ENCODE measurements at regions not wholly inside any gene's neighbourhood (a gene's known extent, or its start where the extent isn't known, plus 50 kb on each side); places are given as distances from the start of the nearest gene placed in this dataset.

DNA sequence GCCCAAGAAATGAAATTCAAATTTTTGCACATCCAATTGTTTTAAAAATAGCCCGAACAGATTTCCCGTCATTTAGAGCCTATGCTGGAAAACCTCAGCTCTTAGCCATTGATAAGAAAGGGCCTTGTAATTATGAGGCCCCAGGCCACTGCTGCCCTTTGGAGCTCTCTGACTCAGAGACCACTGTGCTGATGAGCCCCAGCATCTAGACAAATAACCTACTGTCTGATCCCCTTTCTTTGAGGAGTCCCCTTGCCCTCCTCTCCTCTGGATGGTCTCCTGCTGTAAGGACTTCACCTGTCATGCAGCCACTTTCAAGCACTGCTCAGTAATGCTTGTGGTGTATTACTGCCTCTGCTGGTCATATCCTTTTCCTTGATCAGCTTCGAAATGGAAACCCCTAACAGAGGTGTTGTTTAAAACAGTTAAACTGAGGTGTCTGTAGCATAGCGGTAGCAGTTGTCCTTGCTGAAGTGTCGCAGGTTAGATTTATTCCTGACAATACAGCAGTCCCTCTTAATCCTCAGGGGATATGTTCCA, 159.9 kb upstream of the SRRM4 start:
- TF ChIP-seq FOSL1 (IDR thresholded peaks at IDR 0.05; ENCODE audit: low read depth) (no peak), SRF (IDR thresholded peaks at IDR 0.05; ENCODE audit: low read depth) (no peak), POLR2AphosphoS5 (IDR thresholded peaks at IDR 0.05; ENCODE audit: low read depth, low read length) (no peak), YY1 (IDR thresholded peaks at IDR 0.05; ENCODE audit: extremely low read depth, insufficient replicate concordance, low read depth, low read length) (no peak), SIN3A (IDR thresholded peaks at IDR 0.05; ENCODE audit: low read depth) (no peak), CEBPB (IDR thresholded peaks at IDR 0.05; ENCODE audit: low read depth) (no peak), POLR2A (IDR thresholded peaks at IDR 0.05; ENCODE audit: borderline replicate concordance, extremely low read depth, insufficient read depth, insufficient read length) (no peak), EZH2phosphoT487 (IDR thresholded peaks at IDR 0.05; ENCODE audit: borderline replicate concordance) (no peak), ZNF274 (IDR thresholded peaks at IDR 0.05; ENCODE audit: low read depth, low read length) (no peak), SP1 (IDR thresholded peaks at IDR 0.05; ENCODE audit: low read depth) (no peak)
- TF ChIP-seq, protein P1, sequence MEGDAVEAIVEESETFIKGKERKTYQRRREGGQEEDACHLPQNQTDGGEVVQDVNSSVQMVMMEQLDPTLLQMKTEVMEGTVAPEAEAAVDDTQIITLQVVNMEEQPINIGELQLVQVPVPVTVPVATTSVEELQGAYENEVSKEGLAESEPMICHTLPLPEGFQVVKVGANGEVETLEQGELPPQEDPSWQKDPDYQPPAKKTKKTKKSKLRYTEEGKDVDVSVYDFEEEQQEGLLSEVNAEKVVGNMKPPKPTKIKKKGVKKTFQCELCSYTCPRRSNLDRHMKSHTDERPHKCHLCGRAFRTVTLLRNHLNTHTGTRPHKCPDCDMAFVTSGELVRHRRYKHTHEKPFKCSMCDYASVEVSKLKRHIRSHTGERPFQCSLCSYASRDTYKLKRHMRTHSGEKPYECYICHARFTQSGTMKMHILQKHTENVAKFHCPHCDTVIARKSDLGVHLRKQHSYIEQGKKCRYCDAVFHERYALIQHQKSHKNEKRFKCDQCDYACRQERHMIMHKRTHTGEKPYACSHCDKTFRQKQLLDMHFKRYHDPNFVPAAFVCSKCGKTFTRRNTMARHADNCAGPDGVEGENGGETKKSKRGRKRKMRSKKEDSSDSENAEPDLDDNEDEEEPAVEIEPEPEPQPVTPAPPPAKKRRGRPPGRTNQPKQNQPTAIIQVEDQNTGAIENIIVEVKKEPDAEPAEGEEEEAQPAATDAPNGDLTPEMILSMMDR (IDR thresholded peaks at IDR 0.05 in 2 of 3, conservative IDR thresholded peaks at IDR 0.05 in 1 of 3; ENCODE audit: borderline replicate concordance in 1 of 3, insufficient read depth in 1 of 3, low read depth in 2 of 3, low read length in 2 of 3): no peak
- TF ChIP-seq, protein P2, sequence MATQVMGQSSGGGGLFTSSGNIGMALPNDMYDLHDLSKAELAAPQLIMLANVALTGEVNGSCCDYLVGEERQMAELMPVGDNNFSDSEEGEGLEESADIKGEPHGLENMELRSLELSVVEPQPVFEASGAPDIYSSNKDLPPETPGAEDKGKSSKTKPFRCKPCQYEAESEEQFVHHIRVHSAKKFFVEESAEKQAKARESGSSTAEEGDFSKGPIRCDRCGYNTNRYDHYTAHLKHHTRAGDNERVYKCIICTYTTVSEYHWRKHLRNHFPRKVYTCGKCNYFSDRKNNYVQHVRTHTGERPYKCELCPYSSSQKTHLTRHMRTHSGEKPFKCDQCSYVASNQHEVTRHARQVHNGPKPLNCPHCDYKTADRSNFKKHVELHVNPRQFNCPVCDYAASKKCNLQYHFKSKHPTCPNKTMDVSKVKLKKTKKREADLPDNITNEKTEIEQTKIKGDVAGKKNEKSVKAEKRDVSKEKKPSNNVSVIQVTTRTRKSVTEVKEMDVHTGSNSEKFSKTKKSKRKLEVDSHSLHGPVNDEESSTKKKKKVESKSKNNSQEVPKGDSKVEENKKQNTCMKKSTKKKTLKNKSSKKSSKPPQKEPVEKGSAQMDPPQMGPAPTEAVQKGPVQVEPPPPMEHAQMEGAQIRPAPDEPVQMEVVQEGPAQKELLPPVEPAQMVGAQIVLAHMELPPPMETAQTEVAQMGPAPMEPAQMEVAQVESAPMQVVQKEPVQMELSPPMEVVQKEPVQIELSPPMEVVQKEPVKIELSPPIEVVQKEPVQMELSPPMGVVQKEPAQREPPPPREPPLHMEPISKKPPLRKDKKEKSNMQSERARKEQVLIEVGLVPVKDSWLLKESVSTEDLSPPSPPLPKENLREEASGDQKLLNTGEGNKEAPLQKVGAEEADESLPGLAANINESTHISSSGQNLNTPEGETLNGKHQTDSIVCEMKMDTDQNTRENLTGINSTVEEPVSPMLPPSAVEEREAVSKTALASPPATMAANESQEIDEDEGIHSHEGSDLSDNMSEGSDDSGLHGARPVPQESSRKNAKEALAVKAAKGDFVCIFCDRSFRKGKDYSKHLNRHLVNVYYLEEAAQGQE (IDR thresholded peaks at IDR 0.05; ENCODE audit: low read depth): no peak
- TF ChIP-seq, protein P3, sequence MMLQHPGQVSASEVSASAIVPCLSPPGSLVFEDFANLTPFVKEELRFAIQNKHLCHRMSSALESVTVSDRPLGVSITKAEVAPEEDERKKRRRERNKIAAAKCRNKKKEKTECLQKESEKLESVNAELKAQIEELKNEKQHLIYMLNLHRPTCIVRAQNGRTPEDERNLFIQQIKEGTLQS (IDR thresholded peaks at IDR 0.05): no peak

Data from HCT116 (cell line).